Sigmoid colon (tissue), 6 donors: ENCODE measurements at regions not wholly inside any gene's neighbourhood (a gene's known extent, or its start where the extent isn't known, plus 50 kb on each side); places are given as distances from the start of the nearest gene placed in this dataset.

Experiments used
- DNase-seq: peaks from one replicate; pipeline ENCODE4 v3.0.0-alpha.2; 2019
- H3K27ac ChIP-seq, 4 donors: fragments of 200-600 bp; sonication (generic); one replicate each; pipeline ENCODE4 v1.5.1; 2016 to 2019; ENCODE audit warnings: mild to moderate bottlenecking in 1 of 4
- H3K27me3 ChIP-seq, 3 donors: fragments of 200-600 bp; sonication (generic); one replicate each; pipeline ENCODE4 v1.5.1; 2019; ENCODE audit warnings: mild to moderate bottlenecking in 1 of 3
- H3K36me3 ChIP-seq, 4 donors: fragments of 200-600 bp; sonication (generic); one replicate each; pipeline ENCODE4 v1.5.1; 2016 to 2019
- H3K4me1 ChIP-seq, 4 donors: fragments of 200-600 bp; sonication (generic); one replicate each; pipeline ENCODE4 v1.5.1; 2017 to 2019
- H3K4me3 ChIP-seq, 4 donors: fragments of 200-600 bp; sonication (generic); one replicate each; pipeline ENCODE4 v1.5.1; 2017 to 2019; ENCODE audit warnings: mild to moderate bottlenecking in 2 of 4, moderate library complexity in 1 of 4
- H3K9me3 ChIP-seq, 4 donors: fragments of 200-600 bp in 3 of 4; sonication (generic) in 3 of 4; one replicate each; pipeline versions ENCODE4 v1.5.1 to v1.6.1; 2013 to 2019
- EP300 ChIP-seq, 4 donors: sonication (generic); formaldehyde crosslinking; IDR thresholded peaks; one replicate each; pipeline ENCODE4 v1.6.1; 2017; ENCODE audit warnings: antibody characterized with exemption in 4 of 4
- POLR2A ChIP-seq, 2 donors: fragments of 450-650 bp; IDR thresholded peaks; one replicate each; pipeline ENCODE4 v1.6.1; 2016; ENCODE audit warnings: antibody characterized with exemption in 2 of 2, mild to moderate bottlenecking in 2 of 2, moderate library complexity in 2 of 2
- POLR2AphosphoS5 ChIP-seq, 4 donors: sonication (generic); formaldehyde crosslinking; IDR thresholded peaks; one replicate each; pipeline ENCODE4 v1.6.1; 2017; ENCODE audit warnings: antibody characterized with exemption in 4 of 4
- WGBS, 2 donors: extraction: QIAGEN DNeasy Blood & Tissue Kit; methylation state at CpG; one replicate each; pipeline ENCODE4 v1.1.7; 2013; 5-methylcytosine and 5-hydroxymethylcytosine counted together
- intact Hi-C: fragments of 100-400 bp; cut with DNase I; formaldehyde crosslinking; loops from one replicate; pipeline ENCODE4 v1.15.1; 2023
- TF ChIP-seq, protein P1 (sequence below), 4 experiments: fragments of 450-650 bp in 3 of 4; fragments of 200-600 bp in 1 of 4; IDR thresholded peaks; one replicate each; pipeline ENCODE4 v1.5.1; 2016 to 2019; ENCODE audit warnings: antibody characterized with exemption in 4 of 4, mild to moderate bottlenecking in 3 of 4, moderate library complexity in 2 of 4
- donor health status: healthy with polysubstance abuse.
- donor health status: healthy.

DNA sequence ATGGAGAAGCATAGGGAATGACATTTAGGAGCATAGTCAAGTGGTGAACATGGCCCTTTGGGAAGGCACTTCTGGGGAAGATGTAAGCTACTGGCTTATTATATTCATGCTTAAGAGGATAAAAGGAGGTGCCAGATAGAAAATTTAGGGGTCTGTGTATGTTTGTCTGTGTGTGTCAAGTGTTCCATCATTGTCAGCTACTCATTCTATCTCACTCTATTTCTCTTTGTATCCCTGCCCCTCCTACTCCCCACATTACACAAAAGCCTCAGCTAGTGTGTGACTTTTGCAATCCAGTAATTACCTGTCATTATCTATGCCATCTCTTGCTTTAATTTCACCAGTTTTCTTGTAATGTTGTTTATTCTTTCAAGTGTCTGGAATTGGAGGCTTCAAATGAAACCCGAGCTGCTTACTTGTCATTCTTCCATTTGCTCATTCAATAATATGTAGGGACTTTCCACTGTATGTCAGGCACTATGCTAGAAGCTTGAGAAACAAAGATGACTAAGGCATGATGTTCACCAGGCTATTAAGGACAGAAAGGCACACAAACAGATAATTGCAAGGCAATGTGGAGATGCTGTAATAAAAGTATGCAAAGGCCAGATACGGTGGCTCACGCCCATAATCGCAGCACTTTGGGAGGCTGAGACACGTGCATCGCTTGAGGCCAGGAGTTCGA is 229.8 kb upstream of the TEX13C start:
- no peak for DNase-seq
- Histone ChIP-seq H3K4me1 (no peaks in the 10 kb centered on the region), H3K36me3 (no peaks in the 10 kb centered on the region), H3K27ac (no peak overlapping the region), H3K27me3 (no peaks in the 10 kb centered on the region), H3K9me3 (no peaks in the 10 kb centered on the region), H3K4me3 (no peak overlapping the region)
- intact Hi-C loops: no loop called here
- WGBS, 2 donors: 81 to 88% methylated on average over 7 of the region's 7 CpGs
- no peak for TF ChIP-seq POLR2AphosphoS5 (IDR thresholded peaks at IDR 0.05)

DNA sequence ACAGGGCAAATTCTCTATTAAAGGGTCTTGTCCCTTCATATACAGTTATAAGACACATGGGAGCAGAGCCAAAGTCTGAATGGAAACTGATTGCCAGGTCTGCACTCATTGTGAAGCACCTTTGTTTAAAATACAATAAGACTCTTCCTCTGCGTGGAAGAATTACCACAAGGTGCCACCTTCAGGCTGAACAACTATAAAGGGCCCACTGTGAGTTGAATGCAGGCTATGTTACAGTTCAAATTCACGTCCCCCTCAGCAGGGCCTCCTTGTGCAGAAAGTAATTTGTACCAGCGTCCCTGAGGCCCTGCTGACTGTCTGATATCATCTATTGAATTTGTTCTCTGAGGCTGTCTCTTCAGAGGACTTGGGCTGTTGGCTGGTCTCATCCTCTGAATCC is 225.8 kb upstream of the TEX13C start:
- DNase-seq: no peak
- no peak overlapping the region for H3K27ac ChIP-seq
- H3K9me3 ChIP-seq: no peaks in the 10 kb centered on the region
- 36 to 48% methylated on average over 3 of the region's 3 CpGs for WGBS, 2 donors
- no peaks in the 10 kb centered on the region for H3K36me3 ChIP-seq
- no peak overlapping the region for H3K4me3 ChIP-seq
- no peaks in the 10 kb centered on the region for H3K4me1 ChIP-seq
- H3K27me3 ChIP-seq: no peaks in the 10 kb centered on the region
- TF ChIP-seq EP300 (IDR thresholded peaks at IDR 0.05): no peak
- TF ChIP-seq POLR2AphosphoS5 (IDR thresholded peaks at IDR 0.05): no peak
- TF ChIP-seq POLR2A (IDR thresholded peaks at IDR 0.05): no peak
- TF ChIP-seq, protein P1, sequence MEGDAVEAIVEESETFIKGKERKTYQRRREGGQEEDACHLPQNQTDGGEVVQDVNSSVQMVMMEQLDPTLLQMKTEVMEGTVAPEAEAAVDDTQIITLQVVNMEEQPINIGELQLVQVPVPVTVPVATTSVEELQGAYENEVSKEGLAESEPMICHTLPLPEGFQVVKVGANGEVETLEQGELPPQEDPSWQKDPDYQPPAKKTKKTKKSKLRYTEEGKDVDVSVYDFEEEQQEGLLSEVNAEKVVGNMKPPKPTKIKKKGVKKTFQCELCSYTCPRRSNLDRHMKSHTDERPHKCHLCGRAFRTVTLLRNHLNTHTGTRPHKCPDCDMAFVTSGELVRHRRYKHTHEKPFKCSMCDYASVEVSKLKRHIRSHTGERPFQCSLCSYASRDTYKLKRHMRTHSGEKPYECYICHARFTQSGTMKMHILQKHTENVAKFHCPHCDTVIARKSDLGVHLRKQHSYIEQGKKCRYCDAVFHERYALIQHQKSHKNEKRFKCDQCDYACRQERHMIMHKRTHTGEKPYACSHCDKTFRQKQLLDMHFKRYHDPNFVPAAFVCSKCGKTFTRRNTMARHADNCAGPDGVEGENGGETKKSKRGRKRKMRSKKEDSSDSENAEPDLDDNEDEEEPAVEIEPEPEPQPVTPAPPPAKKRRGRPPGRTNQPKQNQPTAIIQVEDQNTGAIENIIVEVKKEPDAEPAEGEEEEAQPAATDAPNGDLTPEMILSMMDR (IDR thresholded peaks at IDR 0.05): no peak
- intact Hi-C loops: no loop called here

DNA sequence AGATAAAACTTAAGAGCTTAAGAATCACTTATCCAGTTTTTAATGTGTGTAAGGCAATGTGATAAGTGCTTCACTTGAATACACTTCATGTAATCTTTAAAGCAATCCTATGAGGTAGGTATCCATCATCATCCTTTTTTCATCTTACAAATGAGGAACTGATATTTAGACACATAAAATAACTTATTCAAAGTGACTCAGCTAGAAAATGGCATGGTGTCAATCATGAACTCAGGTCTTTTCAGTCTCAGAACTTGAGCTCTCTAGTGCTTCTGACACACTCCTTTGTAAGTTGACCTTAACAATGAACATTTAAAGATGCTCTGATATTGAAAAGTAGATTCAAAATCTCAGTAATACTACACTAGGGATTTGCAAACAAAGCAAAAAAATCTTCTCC is 224.8 kb upstream of the TEX13C start:
- Histone ChIP-seq H3K4me1 (no peaks in the 10 kb centered on the region), H3K27me3 (no peaks in the 10 kb centered on the region), H3K36me3 (no peaks in the 10 kb centered on the region), H3K27ac (no peak overlapping the region), H3K9me3 (no peaks in the 10 kb centered on the region), H3K4me3 (no peak overlapping the region)
- DNase-seq: no peak
- intact Hi-C loops: no loop called here
- TF ChIP-seq, protein P1 (IDR thresholded peaks at IDR 0.05): no peak
- TF ChIP-seq POLR2AphosphoS5 (IDR thresholded peaks at IDR 0.05) (no peak), EP300 (IDR thresholded peaks at IDR 0.05) (no peak), POLR2A (IDR thresholded peaks at IDR 0.05) (no peak)

DNA sequence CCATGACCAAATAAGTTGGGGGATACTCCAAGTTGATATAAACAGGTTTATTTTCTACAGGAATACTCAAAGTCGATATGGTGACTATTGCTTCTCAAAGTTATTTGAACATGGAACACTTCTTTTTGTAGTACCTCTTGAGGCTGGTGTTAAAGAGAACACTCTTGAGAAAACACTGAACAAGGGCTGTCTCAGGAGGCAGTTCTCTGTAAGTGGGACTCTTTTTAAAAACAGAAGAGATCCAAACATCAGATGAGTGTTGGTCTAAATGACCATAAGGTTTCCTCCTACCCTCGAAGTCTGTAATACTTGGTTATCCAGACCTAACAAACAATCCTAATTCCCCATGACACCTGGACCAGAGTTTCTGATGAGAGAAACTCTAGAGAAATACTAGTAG is 223.2 kb upstream of the TEX13C start:
- Histone ChIP-seq H3K27ac (no peak overlapping the region), H3K4me1 (no peaks in the 10 kb centered on the region)

DNA sequence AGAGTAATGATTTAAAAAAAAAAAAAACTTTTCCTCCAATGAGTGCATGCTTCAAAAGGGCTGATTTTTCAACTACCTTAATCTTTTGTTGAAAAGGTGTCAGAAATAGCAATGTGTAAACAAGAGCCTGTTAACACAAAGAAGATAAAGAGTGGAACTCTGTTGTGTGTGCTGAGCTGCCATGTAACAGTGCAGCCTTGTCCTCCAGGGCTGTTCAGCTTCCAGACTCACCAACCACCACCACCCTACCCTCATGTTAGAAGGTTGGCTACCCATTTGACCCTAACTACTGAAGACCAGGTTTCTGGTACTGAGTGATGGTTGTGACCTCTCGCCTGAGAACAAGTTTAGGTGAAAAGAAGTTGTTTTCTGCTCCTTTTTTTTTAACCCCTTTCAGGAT is 222.8 kb upstream of the TEX13C start:
- Histone ChIP-seq H3K27me3 (no peaks in the 10 kb centered on the region), H3K27ac (no peak overlapping the region), H3K4me3 (no peak overlapping the region), H3K36me3 (no peaks in the 10 kb centered on the region), H3K4me1 (no peaks in the 10 kb centered on the region), H3K9me3 (no peaks in the 10 kb centered on the region)
- no peak for DNase-seq
- intact Hi-C loops: no loop called here
- WGBS, 2 donors: 69 to 76% methylated on average over 1 of the region's 1 CpG
- no peak for TF ChIP-seq EP300 (IDR thresholded peaks at IDR 0.05)
- TF ChIP-seq, protein P1 (IDR thresholded peaks at IDR 0.05): no peak
- no peak for TF ChIP-seq POLR2A (IDR thresholded peaks at IDR 0.05)
- no peak for TF ChIP-seq POLR2AphosphoS5 (IDR thresholded peaks at IDR 0.05)

More for the DNA sequence above, 223.2 kb upstream of the TEX13C start:
- no peak for DNase-seq
- 75 to 88% methylated on average over 2 of the region's 2 CpGs for WGBS, 2 donors
- no peaks in the 10 kb centered on the region for H3K36me3 ChIP-seq
- no peak overlapping the region for H3K4me3 ChIP-seq
- no peaks in the 10 kb centered on the region for H3K9me3 ChIP-seq
- intact Hi-C loops: no loop called here
- no peak for TF ChIP-seq EP300 (IDR thresholded peaks at IDR 0.05)
- no peak for TF ChIP-seq POLR2A (IDR thresholded peaks at IDR 0.05)
- TF ChIP-seq, protein P1 (IDR thresholded peaks at IDR 0.05): no peak
- no peak for TF ChIP-seq POLR2AphosphoS5 (IDR thresholded peaks at IDR 0.05)
- no peaks in the 10 kb centered on the region for H3K27me3 ChIP-seq
